ENCODE measurements at regions not wholly inside any gene's neighbourhood (a gene's known extent, or its start where the extent isn't known, plus 50 kb on each side); places are given as distances from the start of the nearest gene placed in this dataset.

DNA sequence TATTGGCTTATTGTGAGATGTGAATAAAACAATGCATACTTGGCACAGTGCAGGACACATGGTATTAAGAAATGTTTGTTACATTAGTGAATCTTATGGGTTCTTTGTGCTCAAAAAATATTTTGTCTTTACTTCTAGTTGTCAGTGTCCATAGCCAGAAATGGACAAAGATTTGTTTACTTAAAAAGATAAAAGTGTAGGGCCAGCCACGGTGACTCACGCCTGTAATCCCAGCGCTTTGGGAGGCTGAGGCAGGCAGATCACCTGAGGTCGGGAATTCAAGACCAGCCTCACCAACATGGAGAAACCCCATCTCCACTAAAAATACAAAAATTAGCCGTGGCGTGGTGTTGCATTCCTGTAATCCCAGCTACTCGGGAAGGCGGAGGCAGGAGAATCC is 654.6 kb upstream of the NEGR1 start:
- no peak overlapping the region for H3K4me3 ChIP-seq (ENCODE audit: low read depth, low read length)
- TF ChIP-seq, protein P1, sequence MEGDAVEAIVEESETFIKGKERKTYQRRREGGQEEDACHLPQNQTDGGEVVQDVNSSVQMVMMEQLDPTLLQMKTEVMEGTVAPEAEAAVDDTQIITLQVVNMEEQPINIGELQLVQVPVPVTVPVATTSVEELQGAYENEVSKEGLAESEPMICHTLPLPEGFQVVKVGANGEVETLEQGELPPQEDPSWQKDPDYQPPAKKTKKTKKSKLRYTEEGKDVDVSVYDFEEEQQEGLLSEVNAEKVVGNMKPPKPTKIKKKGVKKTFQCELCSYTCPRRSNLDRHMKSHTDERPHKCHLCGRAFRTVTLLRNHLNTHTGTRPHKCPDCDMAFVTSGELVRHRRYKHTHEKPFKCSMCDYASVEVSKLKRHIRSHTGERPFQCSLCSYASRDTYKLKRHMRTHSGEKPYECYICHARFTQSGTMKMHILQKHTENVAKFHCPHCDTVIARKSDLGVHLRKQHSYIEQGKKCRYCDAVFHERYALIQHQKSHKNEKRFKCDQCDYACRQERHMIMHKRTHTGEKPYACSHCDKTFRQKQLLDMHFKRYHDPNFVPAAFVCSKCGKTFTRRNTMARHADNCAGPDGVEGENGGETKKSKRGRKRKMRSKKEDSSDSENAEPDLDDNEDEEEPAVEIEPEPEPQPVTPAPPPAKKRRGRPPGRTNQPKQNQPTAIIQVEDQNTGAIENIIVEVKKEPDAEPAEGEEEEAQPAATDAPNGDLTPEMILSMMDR (IDR thresholded peaks at IDR 0.05; ENCODE audit: control insufficient read depth, extremely low read depth, insufficient read depth): no peak
- DNase-seq (ENCODE audit: low read depth): no peak

DNA sequence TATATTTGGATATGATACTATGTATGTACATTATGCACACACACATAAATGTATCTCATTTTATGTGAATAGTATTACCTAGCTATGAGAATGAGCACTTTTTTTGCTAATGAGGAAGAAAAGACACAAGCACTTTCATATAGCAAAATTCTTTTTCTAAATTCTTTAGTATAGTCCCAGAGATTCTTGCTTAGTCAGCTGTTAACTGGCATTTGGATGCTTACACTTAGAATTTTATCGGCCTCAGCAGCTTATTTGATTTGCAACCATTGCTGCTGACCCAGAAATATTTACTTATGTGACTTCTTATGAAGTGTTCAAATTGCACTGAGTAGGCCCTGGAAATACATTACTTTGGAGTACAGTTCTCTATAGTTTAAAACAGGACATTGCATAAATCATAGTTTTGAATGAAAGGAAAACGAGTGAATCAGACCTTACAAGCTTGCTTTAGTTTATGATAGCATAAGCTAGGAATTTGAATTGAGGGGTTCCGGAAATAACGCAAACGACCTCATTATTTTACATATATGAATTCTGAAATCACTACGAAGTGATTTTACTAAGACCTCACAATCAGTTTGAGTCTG is 653.9 kb upstream of the NEGR1 start:
- TF ChIP-seq, protein P1 (IDR thresholded peaks at IDR 0.05; ENCODE audit: control insufficient read depth, extremely low read depth, insufficient read depth): no peak
- DNase-seq (ENCODE audit: low read depth): no peak
- no peak overlapping the region for H3K4me3 ChIP-seq (ENCODE audit: low read depth, low read length)

DNA sequence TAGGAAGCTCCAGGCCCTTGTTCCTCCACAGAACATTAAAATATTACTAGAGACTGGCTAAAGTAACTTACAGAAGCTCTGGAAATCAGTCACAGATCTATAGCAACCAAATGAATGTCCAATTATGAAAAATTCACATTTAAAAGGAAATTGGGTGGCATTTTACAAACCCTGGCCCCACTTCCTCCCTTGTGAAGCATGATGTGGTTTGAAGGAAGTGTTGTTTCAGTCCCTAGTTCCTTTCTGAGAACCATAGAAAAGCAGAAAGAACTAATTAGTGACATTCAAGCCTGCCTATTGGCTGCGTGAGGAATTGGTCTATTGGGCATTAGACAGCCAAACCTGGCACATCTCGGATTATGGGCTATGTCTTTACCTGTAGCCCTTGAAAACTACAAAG is 649.7 kb upstream of the NEGR1 start:
- H3K4me3 ChIP-seq (ENCODE audit: low read depth, low read length): no peak overlapping the region
- TF ChIP-seq, protein P1 (IDR thresholded peaks at IDR 0.05; ENCODE audit: control insufficient read depth, extremely low read depth, insufficient read depth): no peak
- no peak for DNase-seq (ENCODE audit: low read depth)

DNA sequence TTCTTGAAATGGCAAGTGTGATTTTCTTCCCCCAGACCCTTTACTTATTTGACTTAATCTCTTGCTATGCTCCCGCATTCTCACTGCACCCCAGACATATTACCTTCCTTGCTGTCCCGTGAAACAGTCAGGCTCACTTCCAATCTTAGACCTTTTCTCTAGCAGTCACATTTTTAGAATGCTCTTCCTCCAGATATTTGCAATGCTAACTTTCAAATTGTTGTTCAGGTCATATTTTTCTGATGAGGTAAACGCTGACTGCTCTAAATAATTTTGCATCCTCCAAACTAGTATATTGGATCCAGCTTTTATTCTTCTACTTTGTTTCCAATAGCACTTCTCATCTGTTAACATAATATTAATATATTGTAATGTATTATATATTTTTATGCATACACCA is 648.2 kb upstream of the NEGR1 start:
- H3K4me3 ChIP-seq (ENCODE audit: low read depth, low read length): no peak overlapping the region
- TF ChIP-seq, protein P1 (IDR thresholded peaks at IDR 0.05; ENCODE audit: control insufficient read depth, extremely low read depth, insufficient read depth): no peak
- DNase-seq (ENCODE audit: low read depth): no peak

DNA sequence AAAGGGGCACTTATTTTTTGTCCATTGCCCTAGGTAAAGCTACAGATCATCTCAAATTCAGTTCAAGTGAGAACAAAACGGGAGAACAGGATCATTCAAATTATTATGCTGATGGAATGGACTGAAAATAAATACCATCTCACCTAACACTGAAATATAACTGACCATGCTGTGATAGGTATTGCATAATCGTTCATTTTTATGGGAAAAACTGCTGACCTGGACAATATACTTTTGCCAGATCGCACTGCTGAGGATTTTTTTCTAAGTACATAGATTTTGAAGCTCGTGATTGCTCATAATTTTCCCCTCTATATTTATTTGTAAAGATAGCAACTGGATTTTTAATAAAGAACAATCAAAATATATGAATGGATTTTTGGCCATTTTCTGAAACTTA is 636.6 kb upstream of the NEGR1 start:
- no peak overlapping the region for H3K4me3 ChIP-seq (ENCODE audit: low read depth, low read length)
- TF ChIP-seq, protein P1 (IDR thresholded peaks at IDR 0.05; ENCODE audit: control insufficient read depth, extremely low read depth, insufficient read depth): no peak
- DNase-seq (ENCODE audit: low read depth): no peak

DNA sequence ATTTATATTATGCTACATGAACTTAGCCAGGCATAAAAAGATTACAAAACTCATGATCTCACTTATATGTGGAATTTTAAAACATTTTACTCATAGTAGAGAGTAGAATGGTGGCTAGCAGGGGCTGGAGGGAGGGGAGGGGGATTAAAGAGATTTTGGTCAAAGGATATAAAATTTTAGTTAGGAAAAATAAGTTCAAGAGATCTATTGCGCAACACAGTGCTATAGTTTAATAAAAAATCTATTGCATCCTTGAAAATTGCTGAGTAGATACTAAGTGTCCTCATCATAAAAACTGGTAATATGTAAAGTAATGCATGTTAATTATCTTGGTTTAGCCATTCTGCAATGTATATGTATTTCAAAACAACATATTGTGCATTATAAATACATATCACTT is 635.6 kb upstream of the NEGR1 start:
- no peak for DNase-seq (ENCODE audit: low read depth)
- H3K4me3 ChIP-seq (ENCODE audit: low read depth, low read length): no peak overlapping the region
- TF ChIP-seq, protein P1 (IDR thresholded peaks at IDR 0.05; ENCODE audit: control insufficient read depth, extremely low read depth, insufficient read depth): no peak

DNA sequence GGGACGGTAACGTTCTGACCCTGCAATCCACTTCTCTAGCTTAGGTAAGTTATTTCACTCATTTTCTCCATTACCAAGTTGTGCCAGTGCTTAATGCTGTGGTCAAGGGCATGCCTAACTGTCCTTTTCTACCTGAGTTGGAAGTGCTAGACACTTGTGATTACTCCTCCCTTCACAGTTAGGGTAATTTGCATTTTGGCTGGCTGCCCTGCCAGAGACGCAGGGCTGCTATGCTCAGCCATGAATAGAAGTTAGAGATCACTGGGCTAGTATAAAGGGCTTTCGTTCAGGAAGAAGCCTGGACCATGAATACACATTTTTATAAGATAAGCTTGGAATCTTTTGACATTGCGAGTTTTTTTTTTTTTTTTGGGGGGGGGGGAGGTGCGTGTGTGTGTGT is 633.2 kb upstream of the NEGR1 start:
- DNase-seq (ENCODE audit: low read depth): no peak
- TF ChIP-seq, protein P1 (IDR thresholded peaks at IDR 0.05; ENCODE audit: control insufficient read depth, extremely low read depth, insufficient read depth): no peak
- H3K4me3 ChIP-seq (ENCODE audit: low read depth, low read length): no peak overlapping the region

All from LNCaP clone FGC (cell line).